ELR (cell line): ENCODE measurements at regions not wholly inside any gene's neighbourhood (a gene's known extent, or its start where the extent isn't known, plus 50 kb on each side); places are given as distances from the start of the nearest gene placed in this dataset.
"Not testable (repeated sequence)": the region's sequence is repeated elsewhere in the genome, so short reads cannot be mapped to it uniquely, and the experiment has no call there.

Experiments
- DNase-seq: peaks from one replicate; pipeline ENCODE4 v3.0.0-alpha.2; 2015; ENCODE audit warnings: low read depth

- no peak for DNase-seq
Observed at GRCh38 chr18:38301621-38302020, 736.0 kb upstream of the CELF4 start.

- DNase-seq, result no peak
Observed at GRCh38 chr18:38297910-38298309, 732.3 kb upstream of the CELF4 start.

GRCh38 chr18:38290229-38290628 is 724.6 kb upstream of the CELF4 start:
- no peak for DNase-seq

- no peak for DNase-seq
Observed at GRCh38 chr18:38284972-38285371, 719.4 kb upstream of the CELF4 start.

- no peak for DNase-seq
Observed at GRCh38 chr18:38263066-38263465, 697.5 kb upstream of the CELF4 start.

GRCh38 chr18:38262661-38263060 is 697.1 kb upstream of the CELF4 start:
- DNase-seq, result no peak

GRCh38 chr18:38257661-38258060 is 692.1 kb upstream of the CELF4 start:
- no peak for DNase-seq

- no peak for DNase-seq
Observed at GRCh38 chr18:38256366-38256765, 690.8 kb upstream of the CELF4 start.

- DNase-seq, result no peak
Observed at GRCh38 chr18:38250971-38251370, 685.4 kb upstream of the CELF4 start.

- DNase-seq, result no peak
Observed at GRCh38 chr18:38244480-38244879, 678.9 kb upstream of the CELF4 start.

- no peak for DNase-seq
Observed at GRCh38 chr18:38243291-38243690, 677.7 kb upstream of the CELF4 start.

GRCh38 chr18:38241736-38242135 is 676.1 kb upstream of the CELF4 start:
- DNase-seq, result no peak

- no peak for DNase-seq
Observed at GRCh38 chr18:38241216-38241615, 675.6 kb upstream of the CELF4 start.

- DNase-seq, result no peak
Observed at GRCh38 chr18:38239606-38240005, 674.0 kb upstream of the CELF4 start.

GRCh38 chr18:38237796-38238195 is 672.2 kb upstream of the CELF4 start:
- DNase-seq, result no peak

GRCh38 chr18:38221476-38222100 is 656.0 kb upstream of the CELF4 start:
- DNase-seq, result no peak

GRCh38 chr18:38198956-38199355 is 633.4 kb upstream of the CELF4 start:
- DNase-seq, result no peak

GRCh38 chr18:38198526-38198925 is 632.9 kb upstream of the CELF4 start:
- no peak for DNase-seq

GRCh38 chr18:38186491-38186890 is 620.9 kb upstream of the CELF4 start:
- DNase-seq, result no peak

- DNase-seq, result no peak
Observed at GRCh38 chr18:38174594-38174993, 609.0 kb upstream of the CELF4 start.

GRCh38 chr18:38174173-38174572 is 608.6 kb upstream of the CELF4 start:
- no peak for DNase-seq

GRCh38 chr18:38170845-38171244 is 605.2 kb upstream of the CELF4 start:
- no peak for DNase-seq

GRCh38 chr18:38167623-38168022 is 602.0 kb upstream of the CELF4 start:
- no peak for DNase-seq

- DNase-seq, result not testable (repeated sequence)
Observed at GRCh38 chr18:38153116-38153515, 587.5 kb upstream of the CELF4 start.

GRCh38 chr18:38116716-38117115 is 551.1 kb upstream of the CELF4 start:
- DNase-seq, result no peak
